IPS DF 6.9 (cell line): ENCODE measurements at regions not wholly inside any gene's neighbourhood (a gene's known extent, or its start where the extent isn't known, plus 50 kb on each side); places are given as distances from the start of the nearest gene placed in this dataset.
"Not testable (repeated sequence)": the region's sequence is repeated elsewhere in the genome, so short reads cannot be mapped to it uniquely, and the experiment has no call there.

Source experiments
- DNase-seq: peaks from one replicate; pipeline ENCODE4 v3.0.0-alpha.2; 2013; ENCODE audit warnings: low read depth, low spot score
- H3K27ac ChIP-seq: one replicate; pipeline ENCODE4 v1.5.1; 2013; ENCODE audit warnings: low read length, control low read depth
- H3K27me3 ChIP-seq: 2 replicates; pipeline ENCODE4 v1.6.1; 2013; ENCODE audit warnings: mild to moderate bottlenecking, low read length; ENCODE audit not compliant: control insufficient read depth, insufficient read depth
- H3K36me3 ChIP-seq: 2 replicates; pipeline ENCODE4 v1.6.1; 2013; ENCODE audit warnings: low read length; ENCODE audit not compliant: control insufficient read depth, insufficient read depth
- H3K4me1 ChIP-seq: 2 replicates; pipeline ENCODE4 v1.6.1; 2013; ENCODE audit warnings: low read length; ENCODE audit not compliant: control insufficient read depth, insufficient read depth
- H3K4me3 ChIP-seq: 2 replicates; pipeline ENCODE4 v1.5.1; 2013; ENCODE audit warnings: mild to moderate bottlenecking, low read length
- H3K9me3 ChIP-seq: 2 replicates; pipeline ENCODE4 v1.6.1; 2013; ENCODE audit warnings: low read length, inconsistent platforms; ENCODE audit not compliant: control insufficient read depth, insufficient read depth
- WGBS: extraction: QIAGEN DNeasy Blood & Tissue Kit; methylation state at CpG from one replicate; pipeline ENCODE4 v1.1.7; 2013; ENCODE audit warnings: mixed read lengths, missing lambda C conversion rate; ENCODE audit not compliant: insufficient read length, insufficient coverage; 5-methylcytosine and 5-hydroxymethylcytosine counted together

DNA sequence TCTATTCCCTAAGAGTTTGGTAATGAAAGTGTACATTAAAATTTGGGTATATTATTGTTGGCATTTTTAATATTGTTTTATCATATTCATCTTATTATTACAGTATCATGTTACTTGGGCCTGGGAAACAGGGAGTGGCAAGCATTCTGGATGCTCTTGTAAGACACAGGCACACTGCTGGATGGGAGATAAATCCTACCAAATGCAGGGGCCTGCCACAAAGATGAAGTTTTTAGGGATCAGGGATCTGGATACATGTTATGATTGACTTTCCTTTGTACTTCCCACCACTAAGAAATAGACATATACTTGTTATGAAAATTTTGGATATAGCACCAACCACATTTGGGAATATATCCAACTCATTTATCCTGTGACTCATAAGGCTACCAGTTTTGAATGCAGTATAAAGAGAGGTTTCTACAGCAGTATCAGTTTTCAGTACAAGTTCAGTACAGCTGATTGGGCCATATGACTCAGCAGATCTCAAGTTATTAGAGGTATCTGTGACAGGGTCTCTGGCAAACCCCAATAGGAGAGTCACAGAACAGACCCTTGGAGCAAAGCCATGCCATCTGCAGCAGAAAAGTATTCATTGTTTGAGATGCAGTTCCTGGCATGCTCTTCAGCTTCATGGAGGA, 360.1 kb downstream of the DMAC1 start:
- Histone ChIP-seq H3K27ac (no peak overlapping the region), H3K36me3 (no peaks in the 10 kb centered on the region), H3K4me3 (no peak overlapping the region), H3K9me3 (no peaks in the 10 kb centered on the region), H3K27me3 (no peaks in the 10 kb centered on the region), H3K4me1 (no peaks in the 10 kb centered on the region)
- no peak for DNase-seq

- H3K36me3 ChIP-seq, result no peaks in the 10 kb centered on the region
- no peak overlapping the region for H3K4me3 ChIP-seq
- DNase-seq, result no peak
- H3K9me3 ChIP-seq, result no peaks in the 10 kb centered on the region
- H3K4me1 ChIP-seq, result no peaks in the 10 kb centered on the region
- no peak overlapping the region for H3K27ac ChIP-seq
- no peaks in the 10 kb centered on the region for H3K27me3 ChIP-seq
- no CpG with 5 or more reads among the region's 2 CpGs for WGBS
Observed at GRCh38 chr9:7436754-7437153, 362.8 kb downstream of the DMAC1 start.

GRCh38 chr9:7433508-7434292, 365.9 kb downstream of the DMAC1 start:
- Histone ChIP-seq H3K36me3 (no peaks in the 10 kb centered on the region), H3K9me3 (no peaks in the 10 kb centered on the region), H3K27ac (no peak overlapping the region), H3K4me1 (no peaks in the 10 kb centered on the region), H3K27me3 (no peaks in the 10 kb centered on the region), H3K4me3 (no peak overlapping the region)
- WGBS, result no CpG with 5 or more reads among the region's 3 CpGs
- DNase-seq, result no peak

GRCh38 chr9:7432989-7433388, 366.6 kb downstream of the DMAC1 start:
- Histone ChIP-seq H3K27me3 (no peaks in the 10 kb centered on the region), H3K27ac (no peak overlapping the region), H3K4me1 (no peaks in the 10 kb centered on the region), H3K36me3 (no peaks in the 10 kb centered on the region), H3K9me3 (no peaks in the 10 kb centered on the region), H3K4me3 (no peak overlapping the region)
- DNase-seq, result no peak
- no CpG with 5 or more reads among the region's 2 CpGs for WGBS

- not testable (repeated sequence) for H3K9me3 ChIP-seq
Observed at GRCh38 chr9:7417397-7417796, 382.2 kb downstream of the DMAC1 start.

GRCh38 chr9:7415836-7416235, 383.7 kb downstream of the DMAC1 start:
- Histone ChIP-seq H3K4me3 (no peak overlapping the region), H3K4me1 (no peaks in the 10 kb centered on the region)
- WGBS, result no CpG with 5 or more reads among the region's 1 CpG

More at GRCh38 chr9:7417397-7417796, 382.2 kb downstream of the DMAC1 start:
- not testable (repeated sequence) for H3K4me3 ChIP-seq, H3K27ac ChIP-seq, H3K27me3 ChIP-seq, DNase-seq, H3K36me3 ChIP-seq, H3K4me1 ChIP-seq
- no CpG with 5 or more reads among the region's 1 CpG for WGBS

GRCh38 chr9:7408845-7409244, 390.7 kb downstream of the DMAC1 start:
- Histone ChIP-seq H3K4me1 (no peaks in the 10 kb centered on the region), H3K36me3 (no peaks in the 10 kb centered on the region), H3K4me3 (no peak overlapping the region), H3K9me3 (no peaks in the 10 kb centered on the region), H3K27ac (no peak overlapping the region), H3K27me3 (no peaks in the 10 kb centered on the region)
- no CpG with 5 or more reads among the region's 4 CpGs for WGBS
- DNase-seq, result no peak

More at GRCh38 chr9:7415836-7416235, 383.7 kb downstream of the DMAC1 start:
- Histone ChIP-seq H3K27ac (no peak overlapping the region), H3K9me3 (no peaks in the 10 kb centered on the region), H3K27me3 (no peaks in the 10 kb centered on the region), H3K36me3 (no peaks in the 10 kb centered on the region)
- no peak for DNase-seq

DNA sequence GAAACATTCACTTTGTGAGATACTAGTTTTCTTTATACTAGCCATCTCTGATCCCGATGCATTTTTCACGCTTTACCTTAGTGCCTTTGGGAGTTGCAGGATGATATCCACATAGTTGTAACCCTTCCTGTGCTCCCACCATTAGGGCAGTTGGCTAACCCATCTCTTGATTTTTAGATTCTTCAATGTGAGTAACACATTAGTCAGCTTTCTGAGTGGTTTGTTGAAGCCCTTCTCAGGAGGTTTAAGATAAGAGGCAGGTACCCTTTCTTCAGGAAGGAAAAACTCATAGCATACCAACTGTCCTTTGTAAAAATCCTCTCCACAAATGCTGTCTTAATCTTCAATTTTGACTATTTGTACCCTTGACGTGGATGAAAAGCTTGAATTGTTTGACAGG, 392.3 kb downstream of the DMAC1 start:
- H3K27me3 ChIP-seq, result no peaks in the 10 kb centered on the region
- no CpG with 5 or more reads among the region's 3 CpGs for WGBS
- DNase-seq, result no peak
- no peaks in the 10 kb centered on the region for H3K9me3 ChIP-seq
- H3K36me3 ChIP-seq, result no peaks in the 10 kb centered on the region
- H3K4me1 ChIP-seq, result peaks cover 3% of the 10 kb centered on the region; the same call in 1 of the 2 replicates
- H3K4me3 ChIP-seq, result no peak overlapping the region
- no peak overlapping the region for H3K27ac ChIP-seq

- Histone ChIP-seq H3K9me3 (no peaks in the 10 kb centered on the region), H3K27me3 (no peaks in the 10 kb centered on the region), H3K27ac (no peak overlapping the region), H3K36me3 (no peaks in the 10 kb centered on the region), H3K4me3 (no peak overlapping the region), H3K4me1 (peaks cover 4% of the 10 kb centered on the region; the same call in 1 of the 2 replicates)
- no peak for DNase-seq
- WGBS, result no CpG with 5 or more reads among the region's 4 CpGs
Observed at GRCh38 chr9:7405924-7406604, 393.5 kb downstream of the DMAC1 start.

DNA sequence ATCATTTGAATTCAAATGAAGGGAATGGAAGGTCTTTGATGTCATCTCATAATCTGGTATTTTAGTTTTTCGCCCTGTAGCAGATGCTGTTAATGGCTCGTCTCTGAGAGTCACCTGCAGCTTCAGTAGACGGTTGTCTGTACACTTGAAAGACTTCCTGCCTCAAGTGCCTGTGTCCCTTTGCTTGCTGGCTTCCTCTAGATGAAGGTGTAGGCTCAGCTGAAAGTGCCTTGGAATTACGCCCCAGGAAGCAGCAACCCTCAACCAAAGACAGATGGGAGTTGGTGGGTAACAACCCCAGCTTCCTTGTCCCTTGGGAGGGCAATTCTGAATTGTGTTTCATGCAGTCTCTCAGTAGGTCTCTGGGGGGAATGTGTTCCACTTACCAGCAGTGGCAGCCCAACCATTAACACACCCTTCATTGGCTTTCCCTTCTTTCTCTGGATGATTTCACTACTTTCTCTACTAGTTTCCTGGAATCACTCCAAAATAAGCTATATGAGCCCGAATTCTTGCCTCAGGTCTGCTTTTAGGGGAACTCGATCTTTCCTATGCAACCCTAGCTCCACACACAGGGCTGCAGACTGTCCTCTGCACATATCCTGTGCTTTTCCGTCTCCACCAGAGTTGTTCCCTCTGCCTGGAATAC, 395.6 kb downstream of the DMAC1 start:
- no CpG with 5 or more reads among the region's 7 CpGs for WGBS
- no peak for DNase-seq
- no peaks in the 10 kb centered on the region for H3K36me3 ChIP-seq
- H3K4me3 ChIP-seq, result no peak overlapping the region
- no peak overlapping the region for H3K27ac ChIP-seq
- peaks cover 4% of the 10 kb centered on the region; the same call in 1 of the 2 replicates for H3K4me1 ChIP-seq
- H3K9me3 ChIP-seq, result no peaks in the 10 kb centered on the region
- no peaks in the 10 kb centered on the region for H3K27me3 ChIP-seq
